Kidney (tissue), 13 donors: ENCODE measurements at regions not wholly inside any gene's neighbourhood (a gene's known extent, or its start where the extent isn't known, plus 50 kb on each side); places are given as distances from the start of the nearest gene placed in this dataset.

Source experiments
- DNase-seq, 5 donors: peaks; one replicate each; pipeline ENCODE4 v3.0.0-alpha.2; 2013 to 2020
- FAIRE-seq: peaks from 2 replicates; lab custom pipeline; 2012; peaks lifted over from hg19 to GRCh38; lab: Jason Lieb, UNC
- H3K27ac ChIP-seq, 2 donors: one replicate each; pipeline ENCODE4 v1.7.0; 2013; ENCODE audit warnings: low read depth in 2 of 2, low read length in 2 of 2, inconsistent platforms in 1 of 2
- H3K27me3 ChIP-seq: one replicate; pipeline ENCODE4 v1.7.1; 2013; ENCODE audit warnings: low read length, inconsistent platforms; ENCODE audit not compliant: control insufficient read depth, insufficient read depth
- H3K36me3 ChIP-seq, 3 donors: one replicate each; pipeline versions ENCODE4 v1.7.0 to v1.7.1; 2013; ENCODE audit warnings: low read length in 3 of 3, control low read depth in 1 of 3, inconsistent platforms in 1 of 3; ENCODE audit not compliant: insufficient read depth in 3 of 3, control insufficient read depth in 2 of 3
- H3K4me1 ChIP-seq, 3 donors: one replicate each; pipeline versions ENCODE4 v1.7.0 to v1.7.1; 2013; ENCODE audit warnings: low read length in 3 of 3, inconsistent platforms in 1 of 3, low read depth in 1 of 3; ENCODE audit not compliant: control insufficient read depth in 2 of 3, insufficient read depth in 2 of 3
- H3K4me3 ChIP-seq, 3 donors: one replicate each; pipeline versions ENCODE4 v1.7.0 to v1.8.1; 2013; ENCODE audit warnings: low read length in 3 of 3, control low read depth in 1 of 3, inconsistent platforms in 1 of 3
- H3K9ac ChIP-seq, 3 donors: one replicate each; pipeline versions ENCODE4 v1.7.0 to v1.7.1; 2013; ENCODE audit warnings: low read length in 3 of 3, control low read depth in 1 of 3, inconsistent platforms in 1 of 3
- H3K9me3 ChIP-seq, 3 donors: one replicate each; pipeline versions ENCODE4 v1.7.0 to v1.7.1; 2013; ENCODE audit warnings: low read length in 3 of 3, control low read depth in 1 of 3, inconsistent platforms in 1 of 3; ENCODE audit not compliant: control insufficient read depth in 2 of 3, insufficient read depth in 1 of 3
- CTCF ChIP-seq: IDR thresholded peaks from 3 replicates; pipeline ENCODE4 v1.5.1; 2012; ENCODE audit warnings: mild to moderate bottlenecking, moderate library complexity, borderline replicate concordance; ENCODE audit not compliant: insufficient read depth; ENCODE audit errors: extremely low read depth
- intact Hi-C: fragments of 100-400 bp; cut with DNase I; formaldehyde crosslinking; loops from one replicate; pipeline ENCODE4 v1.11.1; 2022
- donor health status: control.
- donor health status: control.
- donor health status: control.
- donor health status: control.
- donor health status: control.
- donor health status: DM: yes; HTN: yes; CAD: no.
- donor health status: Normal renal cell carcinoma (clear cell type).

GRCh38 chr15:62828364-62828763 lies 214.2 kb upstream of the TPM1 start:
- DNase-seq (peak in 2 of 5 donors; percentile 45 to 63), FAIRE-seq (no peak)
- intact Hi-C loops = no loop called here
- Histone ChIP-seq H3K9me3 (no peaks in the 10 kb centered on the region), H3K4me3 (no peak overlapping the region), H3K27me3 (no peaks in the 10 kb centered on the region), H3K4me1 (peaks cover 2 to 17% (median 5%) of the 10 kb centered on the region in 3 donors), H3K27ac (no peak overlapping the region), H3K9ac (no peak overlapping the region), H3K36me3 (peaks cover 0 to 15% (median 6%) of the 10 kb centered on the region in 3 donors)
- no peak for TF ChIP-seq CTCF

DNA sequence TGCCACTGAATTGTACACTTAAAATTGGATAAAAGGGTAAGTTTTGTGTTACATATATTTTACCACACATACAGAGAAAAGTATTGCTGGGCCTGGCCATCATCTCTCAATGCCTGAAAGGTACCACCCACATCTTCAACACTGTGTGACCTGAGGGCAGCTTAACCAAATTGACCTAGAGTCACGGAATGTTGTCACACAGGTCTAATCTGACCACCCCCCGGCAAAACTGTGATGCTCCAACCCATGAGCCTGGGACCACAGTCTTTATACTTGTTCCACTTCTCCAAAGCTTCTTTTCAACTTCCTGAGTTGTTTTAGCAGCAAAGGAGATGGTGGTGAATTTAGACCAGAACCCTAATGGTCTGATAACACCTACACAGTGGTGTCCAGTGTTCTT lies 210.3 kb upstream of the TPM1 start:
- H3K4me3 ChIP-seq = no peak overlapping the region
- no peak for TF ChIP-seq CTCF
- H3K27me3 ChIP-seq = no peaks in the 10 kb centered on the region
- peaks cover 0 to 42% (median 30%) of the 10 kb centered on the region in 3 donors for H3K36me3 ChIP-seq
- H3K27ac ChIP-seq = no peak overlapping the region
- no peak overlapping the region for H3K9ac ChIP-seq
- peaks cover 2 to 12% (median 5%) of the 10 kb centered on the region in 3 donors for H3K4me1 ChIP-seq
- DNase-seq = no peak
- FAIRE-seq = no peak
- H3K9me3 ChIP-seq = no peaks in the 10 kb centered on the region
- intact Hi-C loops = no loop called here

DNA sequence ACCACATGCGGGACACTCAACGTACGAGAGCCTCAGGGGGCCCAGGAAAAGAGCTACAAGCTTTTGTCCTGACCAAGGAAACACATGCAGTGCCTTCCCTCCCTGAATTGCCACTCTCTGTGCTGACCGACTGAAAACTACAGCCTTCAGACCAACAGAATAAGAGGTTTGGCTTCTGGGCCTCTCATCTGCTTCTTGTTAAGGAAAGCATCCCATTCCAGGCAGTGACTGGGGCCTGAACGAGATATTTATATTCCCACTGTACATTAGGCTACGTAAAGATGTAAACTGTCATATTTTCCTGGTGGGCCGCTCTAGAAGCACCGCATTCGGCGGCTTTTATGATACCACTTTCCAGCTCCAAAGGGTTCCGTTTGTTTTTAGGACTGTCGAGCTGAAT lies 208.9 kb upstream of the TPM1 start:
- no peak for DNase-seq
- H3K4me1 ChIP-seq = peaks cover 0 to 2% (median under 1%) of the 10 kb centered on the region in 3 donors
- no peak overlapping the region for H3K27ac ChIP-seq
- peaks cover 0 to 47% (median 34%) of the 10 kb centered on the region in 3 donors for H3K36me3 ChIP-seq
- H3K4me3 ChIP-seq = no peak overlapping the region
- no peak overlapping the region for H3K9ac ChIP-seq
- H3K9me3 ChIP-seq = no peaks in the 10 kb centered on the region
- H3K27me3 ChIP-seq = no peaks in the 10 kb centered on the region
- no peak for TF ChIP-seq CTCF
- FAIRE-seq = no peak
- intact Hi-C loops = no loop called here
